Colonic mucosa (tissue), 4 donors: ENCODE measurements at regions not wholly inside any gene's neighbourhood (a gene's known extent, or its start where the extent isn't known, plus 50 kb on each side); places are given as distances from the start of the nearest gene placed in this dataset.

Source experiments
- DNase-seq: peaks from one replicate; pipeline ENCODE4 v3.0.0-alpha.2; 2020
- H3K27ac ChIP-seq: fragments of 200-600 bp; one replicate; pipeline ENCODE4 v1.8.0; 2021
- H3K27me3 ChIP-seq: fragments of 200-600 bp; one replicate; pipeline ENCODE4 v1.8.0; 2021
- H3K36me3 ChIP-seq: fragments of 200-600 bp; one replicate; pipeline ENCODE4 v1.8.0; 2021
- H3K4me1 ChIP-seq: fragments of 200-600 bp; one replicate; pipeline ENCODE4 v1.8.0; 2021; ENCODE audit warnings: mild to moderate bottlenecking
- H3K4me3 ChIP-seq: fragments of 200-600 bp; one replicate; pipeline ENCODE4 v1.8.0; 2021
- H3K9ac ChIP-seq, 2 donors: one replicate each; pipeline ENCODE4 v1.7.0; 2013; ENCODE audit warnings: control low read depth in 2 of 2, low read depth in 2 of 2, low read length in 2 of 2
- H3K9me3 ChIP-seq: fragments of 200-600 bp; one replicate; pipeline ENCODE4 v1.8.0; 2021
- intact Hi-C: fragments of 100-400 bp; cut with DNase I; formaldehyde crosslinking; loops from one replicate; pipeline ENCODE4 v1.14.1; 2022
- TF ChIP-seq, protein P1 (sequence below): fragments of 200-600 bp; IDR thresholded peaks from one replicate; pipeline ENCODE4 v1.8.0; 2022; ENCODE audit warnings: antibody characterized with exemption, mild to moderate bottlenecking
- donor health status: healthy.
- donor health status: DM: no; HTN: no; CAD: no.
- donor health status: DM: no; HTN: no; CAD: no.

DNA sequence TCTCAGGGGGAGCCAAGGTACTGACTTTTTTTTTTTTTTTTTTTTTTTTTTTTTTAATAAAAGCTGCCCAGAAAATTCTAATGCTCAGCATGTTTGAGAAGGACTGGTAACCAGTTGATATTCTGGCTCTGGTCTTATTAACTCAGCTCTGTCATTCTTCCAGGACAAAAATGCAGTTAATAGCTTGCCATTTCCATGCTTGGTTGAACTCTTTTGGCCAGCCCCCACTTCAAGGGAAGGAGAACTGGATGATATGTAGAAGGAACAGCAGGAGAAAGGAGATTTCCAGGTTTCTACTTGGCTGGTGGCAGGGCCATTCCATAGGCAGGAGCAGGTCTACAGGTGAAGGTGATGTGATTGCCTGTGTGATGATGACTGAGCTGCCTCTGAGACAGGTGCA, 59.2 kb upstream of the TANC2 start:
- H3K36me3 ChIP-seq = no peaks in the 10 kb centered on the region
- no peaks in the 10 kb centered on the region for H3K9me3 ChIP-seq
- no peak overlapping the region for H3K27ac ChIP-seq
- H3K9ac ChIP-seq = no peak overlapping the region
- TF ChIP-seq, protein P1, sequence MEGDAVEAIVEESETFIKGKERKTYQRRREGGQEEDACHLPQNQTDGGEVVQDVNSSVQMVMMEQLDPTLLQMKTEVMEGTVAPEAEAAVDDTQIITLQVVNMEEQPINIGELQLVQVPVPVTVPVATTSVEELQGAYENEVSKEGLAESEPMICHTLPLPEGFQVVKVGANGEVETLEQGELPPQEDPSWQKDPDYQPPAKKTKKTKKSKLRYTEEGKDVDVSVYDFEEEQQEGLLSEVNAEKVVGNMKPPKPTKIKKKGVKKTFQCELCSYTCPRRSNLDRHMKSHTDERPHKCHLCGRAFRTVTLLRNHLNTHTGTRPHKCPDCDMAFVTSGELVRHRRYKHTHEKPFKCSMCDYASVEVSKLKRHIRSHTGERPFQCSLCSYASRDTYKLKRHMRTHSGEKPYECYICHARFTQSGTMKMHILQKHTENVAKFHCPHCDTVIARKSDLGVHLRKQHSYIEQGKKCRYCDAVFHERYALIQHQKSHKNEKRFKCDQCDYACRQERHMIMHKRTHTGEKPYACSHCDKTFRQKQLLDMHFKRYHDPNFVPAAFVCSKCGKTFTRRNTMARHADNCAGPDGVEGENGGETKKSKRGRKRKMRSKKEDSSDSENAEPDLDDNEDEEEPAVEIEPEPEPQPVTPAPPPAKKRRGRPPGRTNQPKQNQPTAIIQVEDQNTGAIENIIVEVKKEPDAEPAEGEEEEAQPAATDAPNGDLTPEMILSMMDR = no peak
- H3K27me3 ChIP-seq = no peaks in the 10 kb centered on the region
- no peaks in the 10 kb centered on the region for H3K4me1 ChIP-seq
- intact Hi-C loops = no loop called here
- no peak for DNase-seq
- H3K4me3 ChIP-seq = no peak overlapping the region

GRCh38 chr17:62905233-62905632, 60.8 kb upstream of the TANC2 start:
- Histone ChIP-seq H3K9ac (no peak overlapping the region), H3K36me3 (no peaks in the 10 kb centered on the region), H3K4me3 (no peak overlapping the region), H3K4me1 (no peaks in the 10 kb centered on the region), H3K9me3 (no peaks in the 10 kb centered on the region), H3K27ac (no peak overlapping the region), H3K27me3 (no peaks in the 10 kb centered on the region)
- intact Hi-C loops = no loop called here
- DNase-seq = no peak
- TF ChIP-seq, protein P1 = no peak

DNA sequence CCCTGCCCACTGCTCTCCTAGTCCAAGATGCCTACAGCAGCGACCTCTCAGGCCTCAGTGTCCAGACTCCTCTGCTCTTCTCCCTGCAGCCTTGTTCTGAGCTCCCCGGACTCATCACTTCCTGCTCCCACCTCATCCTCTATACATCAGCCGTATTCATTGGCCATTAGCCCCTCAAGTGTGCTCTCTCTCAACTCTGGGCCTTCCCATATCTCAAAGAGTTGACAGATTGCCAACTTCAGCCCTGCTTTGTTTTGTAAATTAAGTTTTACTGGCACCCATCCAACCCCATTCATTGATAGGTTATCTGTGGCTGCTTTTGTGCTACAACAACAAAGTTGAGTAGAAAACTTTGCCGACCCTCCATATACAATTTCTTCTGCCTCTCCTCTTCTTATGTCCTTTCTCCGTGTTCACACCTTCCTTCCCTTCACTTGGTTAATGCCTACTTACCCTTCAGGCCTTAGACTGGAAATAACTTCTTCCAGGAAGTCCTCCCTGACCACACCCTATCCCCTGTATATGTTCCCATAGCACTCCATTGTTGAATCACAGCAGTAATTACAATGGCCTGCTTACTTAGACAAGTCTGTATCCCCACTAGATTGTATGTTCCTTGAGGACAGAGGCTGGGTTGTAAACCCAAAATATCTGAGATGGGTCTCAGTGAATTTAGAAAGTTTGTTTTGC, 63.4 kb upstream of the TANC2 start:
- Histone ChIP-seq H3K4me1 (no peaks in the 10 kb centered on the region), H3K36me3 (no peaks in the 10 kb centered on the region), H3K27me3 (no peaks in the 10 kb centered on the region), H3K4me3 (no peak overlapping the region), H3K9me3 (no peaks in the 10 kb centered on the region), H3K9ac (no peak overlapping the region), H3K27ac (no peak overlapping the region)
- TF ChIP-seq, protein P1 = no peak
- DNase-seq = no peak
- intact Hi-C loops = no loop called here

GRCh38 chr17:62901544-62901943, 64.5 kb upstream of the TANC2 start:
- H3K27me3 ChIP-seq = no peaks in the 10 kb centered on the region
- H3K4me1 ChIP-seq = no peaks in the 10 kb centered on the region
- no peak for DNase-seq
- no peak overlapping the region for H3K27ac ChIP-seq
- no peak overlapping the region for H3K9ac ChIP-seq
- H3K36me3 ChIP-seq = no peaks in the 10 kb centered on the region
- H3K9me3 ChIP-seq = no peaks in the 10 kb centered on the region
- TF ChIP-seq, protein P1 = no peak
- H3K4me3 ChIP-seq = no peak overlapping the region
- intact Hi-C loops = no loop called here

GRCh38 chr17:62900096-62900495, 65.9 kb upstream of the TANC2 start:
- Histone ChIP-seq H3K9ac (no peak overlapping the region), H3K9me3 (no peaks in the 10 kb centered on the region), H3K27me3 (no peaks in the 10 kb centered on the region), H3K27ac (no peak overlapping the region), H3K36me3 (no peaks in the 10 kb centered on the region), H3K4me1 (no peaks in the 10 kb centered on the region), H3K4me3 (no peak overlapping the region)
- no peak for DNase-seq
- TF ChIP-seq, protein P1 = no peak
- intact Hi-C loops = no loop called here
